HCT116 (cell line): ENCODE measurements at regions not wholly inside any gene's neighbourhood (a gene's known extent, or its start where the extent isn't known, plus 50 kb on each side); places are given as distances from the start of the nearest gene placed in this dataset.

Experiments
- ATAC-seq: fragments of 200-7000 bp; cut with Tn5 transposase; 2 replicates; pipeline ENCODE4 v1.9.1; 2020; ENCODE audit warnings: mild to moderate bottlenecking, moderate library complexity
- BruUV-seq: library from RNA; stranded (reverse); fragments of 400-500 nt; replicated peaks from 2 replicates; lab custom pipeline; 2021; lab: Mats Ljungman, UMichigan
- CTCF ChIA-PET: fragments of 300-600 bp; sonication (Branson Sonifier 250); formaldehyde crosslinking; loops from one replicate; lab custom pipeline; 2021; ENCODE audit warnings: antibody characterized with exemption; lab: Charles Lee
- POLR2A ChIA-PET: fragments of 300-600, 350-600 bp; sonication (Branson Sonifier 250); formaldehyde crosslinking; loops from one replicate; lab custom pipeline; 2021; ENCODE audit warnings: antibody characterized with exemption; lab: Charles Lee
- RAD21 ChIA-PET, 2 experiments: fragments of 300-600 bp; sonication (Branson Sonifier 250); formaldehyde crosslinking; loops; one replicate each; lab custom pipeline; 2023; ENCODE audit warnings: low total read pairs in 2 of 2; ENCODE audit not compliant: uncharacterized antibody in 2 of 2, unreplicated experiment in 2 of 2, low non-redundant PET in 1 of 2; lab: Charles Lee
- DNase-seq: peaks from one replicate; pipeline ENCODE4 v3.0.0-alpha.2; 2010; ENCODE audit warnings: low read depth, low spot score
- H2AFZ ChIP-seq: fragments of 200-600 bp; shearing (Covaris generic), sonication (generic); 2 replicates; pipeline ENCODE4 v1.6.1; 2017; ENCODE audit warnings: low read depth, mixed run types, mixed read lengths, antibody characterized with exemption, low read length; ENCODE audit not compliant: poor library complexity, severe bottlenecking
- H3K27ac ChIP-seq: 2 replicates; pipeline ENCODE4 v1.5.1; 2012; ENCODE audit warnings: low read depth, low read length
- H3K27me3 ChIP-seq: fragments of 200-600 bp; sonication (generic); 2 replicates; pipeline ENCODE4 v1.6.1; 2016; ENCODE audit warnings: mixed run types, low read length, mixed read lengths; ENCODE audit not compliant: insufficient read depth
- H3K36me3 ChIP-seq, 2 experiments: fragments of 200-500 bp in 1 of 2; fragments of 200-600 bp in 1 of 2; sonication (Bioruptor generic) in 1 of 2; sonication (generic) in 1 of 2; 2 replicates each; pipeline versions ENCODE4 v1.5.1 to v1.6.1; 2014 to 2016; ENCODE audit warnings: low read length in 2 of 2, inconsistent platforms in 1 of 2, mixed read lengths in 1 of 2, mixed run types in 1 of 2; ENCODE audit not compliant: insufficient read depth in 2 of 2, control insufficient read depth in 1 of 2
- H3K4me1 ChIP-seq, 2 experiments: fragments of 200-600 bp in 1 of 2; sonication (generic) in 1 of 2; 2 replicates each; pipeline versions ENCODE4 v1.5.1 to v1.6.1; 2012 to 2017; ENCODE audit warnings: low read length in 2 of 2, inconsistent platforms in 1 of 2, mild to moderate bottlenecking in 1 of 2, mixed read lengths in 1 of 2, mixed run types in 1 of 2, moderate library complexity in 1 of 2; ENCODE audit not compliant: insufficient read depth in 2 of 2, control insufficient read depth in 1 of 2
- H3K4me2 ChIP-seq: fragments of 200-600 bp; sonication (generic); 2 replicates; pipeline ENCODE4 v1.6.1; 2017; ENCODE audit warnings: mixed run types, low read length, mixed read lengths
- H3K4me3 ChIP-seq, 2 experiments: fragments of 200-600 bp in 1 of 2; sonication (generic) in 1 of 2; replicated peaks in 1 of 2; 2 replicates each; pipeline ENCODE4 v1.5.1; 2011 to 2016; ENCODE audit warnings: low read length in 2 of 2, control low read depth in 1 of 2, low read depth in 1 of 2, mild to moderate bottlenecking in 1 of 2, mixed read lengths in 1 of 2, mixed run types in 1 of 2
- H3K79me2 ChIP-seq: fragments of 200-600 bp; sonication (generic); 2 replicates; pipeline ENCODE4 v1.6.1; 2017; ENCODE audit warnings: mild to moderate bottlenecking, mixed run types, low read length, moderate library complexity, mixed read lengths; ENCODE audit not compliant: insufficient read depth
- H3K9ac ChIP-seq: fragments of 200-600 bp; sonication (generic); 2 replicates; pipeline ENCODE4 v1.6.1; 2016; ENCODE audit warnings: low read length, mixed read lengths
- H3K9me2 ChIP-seq: fragments of 200-600 bp; sonication (generic), shearing (Covaris generic); 2 replicates; pipeline ENCODE4 v1.6.1; 2017; ENCODE audit warnings: mixed run types, mild to moderate bottlenecking, moderate library complexity; ENCODE audit not compliant: insufficient read depth
- H3K9me3 ChIP-seq, 2 experiments: fragments of 200-500 bp in 1 of 2; fragments of 200-600 bp in 1 of 2; sonication (Bioruptor generic) in 1 of 2; sonication (generic) in 1 of 2; 2 replicates each; pipeline ENCODE4 v1.6.1; 2014 to 2017; ENCODE audit warnings: low read length in 2 of 2, mixed read lengths in 2 of 2, inconsistent platforms in 1 of 2, low read depth in 1 of 2, mild to moderate bottlenecking in 1 of 2, mixed run types in 1 of 2, moderate library complexity in 1 of 2; ENCODE audit not compliant: control insufficient read depth in 1 of 2, insufficient read depth in 1 of 2
- H4K20me1 ChIP-seq: fragments of 200-600 bp; sonication (generic), shearing (Covaris generic); 2 replicates; pipeline ENCODE4 v1.6.1; 2017; ENCODE audit warnings: mixed run types, mild to moderate bottlenecking, moderate library complexity; ENCODE audit not compliant: insufficient read depth
- ATF3 ChIP-seq: IDR thresholded peaks from 2 replicates; pipeline ENCODE4 v1.6.1; 2012
- ELF1 ChIP-seq: IDR thresholded peaks from 2 replicates; pipeline ENCODE4 v1.6.1; 2012; ENCODE audit warnings: low read depth, borderline replicate concordance
- EZH2 ChIP-seq: fragments of 200-600 bp; sonication (generic); IDR thresholded peaks from 2 replicates; pipeline ENCODE4 v1.6.1; 2017; ENCODE audit warnings: antibody characterized with exemption, mixed run types
- POLR2A ChIP-seq: IDR thresholded peaks from 2 replicates; pipeline ENCODE4 v1.7.0; 2011; ENCODE audit warnings: borderline replicate concordance; ENCODE audit not compliant: insufficient read depth, insufficient read length; ENCODE audit errors: extremely low read depth
- POLR2AphosphoS5 ChIP-seq: IDR thresholded peaks from 2 replicates; pipeline ENCODE4 v1.6.1; 2011; ENCODE audit warnings: mild to moderate bottlenecking, low read depth, low read length, moderate library complexity
- RAD21 ChIP-seq: IDR thresholded peaks from 2 replicates; pipeline ENCODE4 v1.6.1; 2012; ENCODE audit warnings: low read depth, mild to moderate bottlenecking
- REST ChIP-seq: IDR thresholded peaks from 2 replicates; pipeline ENCODE4 v1.6.1; 2012; ENCODE audit warnings: low read depth
- SIN3A ChIP-seq: IDR thresholded peaks from 2 replicates; pipeline ENCODE4 v1.6.1; 2012; ENCODE audit warnings: low read depth
- SRF ChIP-seq: IDR thresholded peaks from 2 replicates; pipeline ENCODE4 v1.6.1; 2012; ENCODE audit warnings: low read depth
- YY1 ChIP-seq: IDR thresholded peaks from 2 replicates; pipeline ENCODE4 v1.6.1; 2011; ENCODE audit warnings: low read length, low read depth, moderate library complexity, mild to moderate bottlenecking; ENCODE audit not compliant: insufficient replicate concordance; ENCODE audit errors: extremely low read depth
- ZFX ChIP-seq: fragments of 450-650 bp; IDR thresholded peaks from 2 replicates; pipeline ENCODE4 v1.6.1; 2017
- intact Hi-C: fragments of 100-400 bp; cut with micrococcal nuclease; formaldehyde crosslinking; loops from 2 replicates; pipeline ENCODE4 v1.10.0; 2022

DNA sequence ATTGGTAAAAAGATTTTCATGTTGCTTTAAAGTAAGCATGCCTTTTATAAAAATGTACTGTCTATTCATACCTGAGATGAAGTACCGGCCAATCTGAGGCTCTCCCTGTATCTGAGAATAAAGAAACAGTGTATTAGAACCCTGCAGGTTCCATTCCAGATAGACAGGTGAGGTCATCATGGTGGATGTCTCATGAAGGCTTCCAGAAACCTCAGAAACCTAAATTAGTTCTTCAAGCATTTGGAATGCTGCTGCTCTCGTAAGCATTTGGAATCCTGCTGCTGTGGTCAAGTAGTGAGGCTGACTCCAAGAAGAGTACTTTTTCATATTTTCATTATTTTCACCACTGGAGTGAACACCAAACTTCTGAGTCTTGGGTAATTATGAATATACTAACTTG lies 642.3 kb downstream of the MAFB start:
- no peaks in the 10 kb centered on the region for H3K79me2 ChIP-seq
- ChIA-PET CTCF (no interaction called here), POLR2A (no interaction called here), RAD21 (no interaction called here)
- ATAC-seq (no peak), DNase-seq (no peak)
- no peaks in the 10 kb centered on the region; a peak in 1 of 4 replicates for H3K36me3 ChIP-seq
- no peak overlapping the region for H2AFZ ChIP-seq
- intact Hi-C loops = no loop called here
- H4K20me1 ChIP-seq = no peaks in the 10 kb centered on the region
- H3K4me3 ChIP-seq = no peak overlapping the region
- H3K4me2 ChIP-seq = no peak overlapping the region
- H3K27me3 ChIP-seq = no peaks in the 10 kb centered on the region
- H3K9ac ChIP-seq = no peak overlapping the region
- H3K9me3 ChIP-seq = peaks cover 0 to 17% of the 10 kb centered on the region in 2 experiments; a peak in 2 of 4 replicates
- H3K4me1 ChIP-seq = no peaks in the 10 kb centered on the region
- no peak overlapping the region for H3K27ac ChIP-seq
- no TSS peak for BruUV-seq
- TF ChIP-seq SIN3A = no peak
- TF ChIP-seq ELF1 = no peak
- no peak for TF ChIP-seq YY1
- no peak for TF ChIP-seq ZFX
- no peak for TF ChIP-seq REST
- no peak for TF ChIP-seq POLR2AphosphoS5
- no peak for TF ChIP-seq EZH2
- no peak for TF ChIP-seq POLR2A
- TF ChIP-seq ATF3 = no peak
- no peak for TF ChIP-seq RAD21
- TF ChIP-seq SRF = no peak
- H3K9me2 ChIP-seq = no peaks in the 10 kb centered on the region
